ENCODE measurements at regions not wholly inside any gene's neighbourhood (a gene's known extent, or its start where the extent isn't known, plus 50 kb on each side); places are given as distances from the start of the nearest gene placed in this dataset.

- Histone ChIP-seq H3K4me3 (no peak overlapping the region), H3K9me3 (peaks cover 5% of the 10 kb centered on the region), H3K4me2 (no peak overlapping the region), H3K36me3 (no peaks in the 10 kb centered on the region), H3K4me1 (no peaks in the 10 kb centered on the region), H3K27me3 (peaks cover 70% of the 10 kb centered on the region), H4K20me1 (peaks cover 11% of the 10 kb centered on the region; the same call in 1 of the 2 replicates), H3K9ac (no peak overlapping the region), H3K27ac (no peak overlapping the region)
- TF ChIP-seq Cebpa-rat (IDR thresholded peaks at IDR 0.05) = no peak
Measured at GRCh38 chrX:99469439-99469838, 940.6 kb downstream of the PCDH19 start.

GRCh38 chrX:99468993-99469392 lies 941.1 kb downstream of the PCDH19 start:
- peaks cover 11% of the 10 kb centered on the region; the same call in 1 of the 2 replicates for H4K20me1 ChIP-seq
- no peak overlapping the region for H3K4me2 ChIP-seq
- no peak overlapping the region for H3K27ac ChIP-seq
- H3K4me1 ChIP-seq = no peaks in the 10 kb centered on the region
- no peak overlapping the region for H3K9ac ChIP-seq
- peaks cover 70% of the 10 kb centered on the region for H3K27me3 ChIP-seq
- no peak overlapping the region for H3K4me3 ChIP-seq
- peaks cover 3% of the 10 kb centered on the region; the same call in 1 of the 2 replicates for H3K9me3 ChIP-seq
- no peak for TF ChIP-seq Cebpa-rat (IDR thresholded peaks at IDR 0.05)
- no peaks in the 10 kb centered on the region for H3K36me3 ChIP-seq

DNA sequence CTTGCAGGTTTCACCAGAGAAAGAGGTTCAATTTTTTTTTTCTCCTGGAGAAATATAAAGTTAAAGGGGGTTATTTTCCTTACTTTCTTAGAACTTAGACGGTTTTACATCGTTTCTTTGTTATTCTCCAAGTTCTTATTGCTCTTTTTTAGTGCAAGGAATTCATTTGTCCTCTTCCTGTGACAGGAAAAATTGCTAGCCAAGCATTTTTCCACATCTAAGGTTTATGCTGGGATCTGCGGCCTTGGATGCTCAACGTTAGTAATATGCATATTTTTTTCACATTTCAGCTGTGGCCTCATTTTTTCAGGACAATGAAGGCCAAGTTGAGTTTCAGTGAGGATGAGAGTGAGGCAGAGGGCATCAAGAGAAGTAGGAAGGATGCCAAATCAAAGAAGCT lies 948.9 kb downstream of the PCDH19 start:
- H3K9me3 ChIP-seq = no peaks in the 10 kb centered on the region
- TF ChIP-seq Cebpa-rat (IDR thresholded peaks at IDR 0.05) = no peak
- H3K4me1 ChIP-seq = no peaks in the 10 kb centered on the region
- no peak overlapping the region for H3K4me2 ChIP-seq
- H3K36me3 ChIP-seq = no peaks in the 10 kb centered on the region
- no peaks in the 10 kb centered on the region; the same call in 1 of the 2 replicates for H4K20me1 ChIP-seq
- H3K9ac ChIP-seq = no peak overlapping the region
- no peak overlapping the region for H3K27ac ChIP-seq
- peaks cover 76% of the 10 kb centered on the region for H3K27me3 ChIP-seq
- H3K4me3 ChIP-seq = no peak overlapping the region

GRCh38 chrX:99445336-99445735 lies 964.7 kb downstream of the PCDH19 start:
- no peak overlapping the region for H3K27ac ChIP-seq
- no peak for TF ChIP-seq Cebpa-rat (IDR thresholded peaks at IDR 0.05)

DNA sequence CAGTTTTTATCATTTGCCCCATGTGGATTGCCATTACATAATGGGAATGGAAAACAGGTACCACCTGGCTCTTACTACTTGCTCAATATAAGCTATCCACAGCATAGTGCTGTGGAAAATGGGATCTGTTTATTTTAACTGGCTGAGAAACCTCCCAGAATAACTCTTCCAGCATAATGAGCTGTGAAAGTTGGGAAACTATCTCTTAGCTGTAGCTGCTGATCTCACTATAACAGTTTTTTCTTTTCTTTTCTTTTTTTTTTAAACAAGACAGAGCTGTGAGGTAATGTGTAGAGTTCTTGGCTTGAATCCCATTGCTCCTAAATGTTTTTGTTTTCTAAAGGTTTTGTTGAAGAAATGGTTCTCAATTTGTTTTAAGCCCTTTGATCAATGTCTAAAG lies 988.3 kb downstream of the PCDH19 start:
- no peak overlapping the region for H3K4me2 ChIP-seq
- peaks cover 9% of the 10 kb centered on the region; the same call in 1 of the 2 replicates for H3K9me3 ChIP-seq
- no peak for TF ChIP-seq Cebpa-rat (IDR thresholded peaks at IDR 0.05)

More at GRCh38 chrX:99445336-99445735, 964.7 kb downstream of the PCDH19 start:
- no peak overlapping the region for H3K4me3 ChIP-seq
- H3K4me2 ChIP-seq = no peak overlapping the region
- H4K20me1 ChIP-seq = no peaks in the 10 kb centered on the region
- H3K9me3 ChIP-seq = no peaks in the 10 kb centered on the region
- H3K9ac ChIP-seq = no peak overlapping the region
- H3K36me3 ChIP-seq = no peaks in the 10 kb centered on the region
- H3K27me3 ChIP-seq = peaks cover 72% of the 10 kb centered on the region
- no peaks in the 10 kb centered on the region for H3K4me1 ChIP-seq

DNA sequence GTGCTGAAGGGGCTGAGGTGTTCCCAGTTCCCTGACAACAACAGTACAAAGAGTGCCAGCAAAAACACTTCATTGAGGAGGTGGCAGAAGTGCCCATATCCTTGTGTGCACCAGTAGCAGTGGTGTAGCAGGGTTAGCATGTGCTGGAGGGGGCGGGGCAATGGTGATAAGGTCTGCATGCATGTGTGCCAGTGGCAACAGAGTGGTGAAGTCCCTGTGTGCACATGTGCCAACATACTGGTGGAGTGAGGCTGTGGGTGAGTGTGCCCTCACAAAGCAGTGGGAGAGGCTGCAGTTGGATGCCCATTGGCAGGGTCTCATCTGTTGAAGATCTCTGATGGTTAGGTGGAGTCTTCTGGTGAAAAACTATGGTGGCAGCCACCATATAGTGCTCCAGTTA lies 994.6 kb downstream of the PCDH19 start:
- Histone ChIP-seq H4K20me1 (no peaks in the 10 kb centered on the region), H3K27me3 (peaks cover 10% of the 10 kb centered on the region), H3K4me2 (no peak overlapping the region), H3K36me3 (no peaks in the 10 kb centered on the region), H3K4me3 (no peak overlapping the region), H3K4me1 (peaks cover 4% of the 10 kb centered on the region; the same call in 1 of the 2 replicates), H3K9me3 (peaks cover 9% of the 10 kb centered on the region), H3K9ac (no peak overlapping the region), H3K27ac (no peak overlapping the region)
- no peak for TF ChIP-seq Cebpa-rat (IDR thresholded peaks at IDR 0.05)

More for the DNA sequence above, 988.3 kb downstream of the PCDH19 start:
- Histone ChIP-seq H3K27ac (no peak overlapping the region), H3K4me3 (no peak overlapping the region), H3K4me1 (no peaks in the 10 kb centered on the region), H3K9ac (no peak overlapping the region), H3K27me3 (peaks cover 21% of the 10 kb centered on the region), H3K36me3 (no peaks in the 10 kb centered on the region), H4K20me1 (no peaks in the 10 kb centered on the region)

DNA sequence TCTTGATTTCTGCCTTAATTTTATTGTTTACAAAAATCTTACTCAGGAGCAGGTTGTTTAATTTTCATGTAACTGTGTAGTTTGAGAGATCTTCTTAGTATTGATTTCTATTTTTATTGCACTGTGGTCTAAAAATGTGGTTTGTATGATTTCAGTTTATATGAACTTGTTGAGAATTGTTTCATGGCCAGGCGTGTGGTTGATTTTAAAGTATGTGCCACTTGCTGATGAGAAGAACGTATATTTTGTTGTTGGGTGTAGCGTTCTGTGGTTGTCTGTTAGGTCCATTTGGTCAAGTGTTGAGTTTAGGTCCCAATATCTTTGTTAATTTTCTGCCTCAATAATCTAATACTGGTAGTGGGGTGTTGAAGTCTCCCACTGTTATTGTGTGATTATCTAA lies 996.8 kb downstream of the PCDH19 start:
- Histone ChIP-seq H4K20me1 (no peaks in the 10 kb centered on the region), H3K27ac (no peak overlapping the region), H3K4me2 (no peak overlapping the region), H3K4me3 (no peak overlapping the region), H3K27me3 (peaks cover 13% of the 10 kb centered on the region), H3K4me1 (peaks cover 4% of the 10 kb centered on the region; the same call in 1 of the 2 replicates), H3K9ac (no peak overlapping the region), H3K9me3 (no peaks in the 10 kb centered on the region; the same call in 1 of the 2 replicates), H3K36me3 (no peaks in the 10 kb centered on the region)
- TF ChIP-seq Cebpa-rat (IDR thresholded peaks at IDR 0.05) = no peak

- no peak overlapping the region for H3K4me2 ChIP-seq
- peaks cover 26% of the 10 kb centered on the region for H3K27me3 ChIP-seq
- no peaks in the 10 kb centered on the region for H4K20me1 ChIP-seq
- no peaks in the 10 kb centered on the region for H3K9me3 ChIP-seq
- H3K27ac ChIP-seq = no peak overlapping the region
- TF ChIP-seq Cebpa-rat (IDR thresholded peaks at IDR 0.05) = no peak
- no peaks in the 10 kb centered on the region for H3K36me3 ChIP-seq
- no peak overlapping the region for H3K9ac ChIP-seq
- H3K4me3 ChIP-seq = no peak overlapping the region
- H3K4me1 ChIP-seq = 0 out of 2 replicates have a peak, but pooled peaks cover 10% of the 10 kb centered on the region
Measured at GRCh38 chrX:99398545-99398944, 1011.5 kb downstream of the PCDH19 start.

GRCh38 chrX:99397879-99398278 lies 1012.2 kb downstream of the PCDH19 start:
- no peaks in the 10 kb centered on the region for H3K36me3 ChIP-seq
- H4K20me1 ChIP-seq = no peaks in the 10 kb centered on the region
- H3K27ac ChIP-seq = no peak overlapping the region
- 0 out of 2 replicates have a peak, but pooled peaks cover 10% of the 10 kb centered on the region for H3K4me1 ChIP-seq
- H3K9ac ChIP-seq = no peak overlapping the region
- no peak overlapping the region for H3K4me2 ChIP-seq
- no peaks in the 10 kb centered on the region for H3K9me3 ChIP-seq
- H3K27me3 ChIP-seq = peaks cover 26% of the 10 kb centered on the region
- no peak for TF ChIP-seq Cebpa-rat (IDR thresholded peaks at IDR 0.05)
- no peak overlapping the region for H3K4me3 ChIP-seq

DNA sequence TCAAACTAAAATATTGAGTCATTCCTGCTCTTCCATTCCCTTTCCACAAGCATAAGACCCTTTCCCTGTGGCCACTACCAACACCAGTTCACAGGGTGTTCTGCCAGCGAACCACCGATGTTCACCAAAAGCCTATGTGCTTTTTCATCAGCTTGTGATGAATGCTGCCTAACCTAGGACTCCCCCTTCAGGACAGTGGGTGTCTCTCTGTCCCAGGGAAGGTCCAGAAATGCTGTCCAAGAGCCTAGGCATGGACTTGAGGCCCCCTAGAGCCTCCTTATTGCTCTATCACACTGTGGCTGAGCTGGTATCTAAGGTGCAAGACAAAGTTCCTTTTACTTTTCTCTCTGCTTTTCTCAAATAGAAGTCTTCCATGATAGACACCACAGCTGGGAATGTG lies 1015.6 kb downstream of the PCDH19 start:
- H3K4me2 ChIP-seq = no peak overlapping the region
- peaks cover 4% of the 10 kb centered on the region for H3K9me3 ChIP-seq
- no peak for TF ChIP-seq Cebpa-rat (IDR thresholded peaks at IDR 0.05)
- H4K20me1 ChIP-seq = no peaks in the 10 kb centered on the region
- H3K27ac ChIP-seq = no peak overlapping the region
- peaks cover 33% of the 10 kb centered on the region for H3K27me3 ChIP-seq
- H3K4me1 ChIP-seq = 0 out of 2 replicates have a peak, but pooled peaks cover 10% of the 10 kb centered on the region
- no peak overlapping the region for H3K9ac ChIP-seq
- no peaks in the 10 kb centered on the region for H3K36me3 ChIP-seq
- no peak overlapping the region for H3K4me3 ChIP-seq

Data from BLaER1 (cell line).